ENCODE measurements at regions not wholly inside any gene's neighbourhood (a gene's known extent, or its start where the extent isn't known, plus 50 kb on each side); places are given as distances from the start of the nearest gene placed in this dataset.

- TF ChIP-seq, protein P1, sequence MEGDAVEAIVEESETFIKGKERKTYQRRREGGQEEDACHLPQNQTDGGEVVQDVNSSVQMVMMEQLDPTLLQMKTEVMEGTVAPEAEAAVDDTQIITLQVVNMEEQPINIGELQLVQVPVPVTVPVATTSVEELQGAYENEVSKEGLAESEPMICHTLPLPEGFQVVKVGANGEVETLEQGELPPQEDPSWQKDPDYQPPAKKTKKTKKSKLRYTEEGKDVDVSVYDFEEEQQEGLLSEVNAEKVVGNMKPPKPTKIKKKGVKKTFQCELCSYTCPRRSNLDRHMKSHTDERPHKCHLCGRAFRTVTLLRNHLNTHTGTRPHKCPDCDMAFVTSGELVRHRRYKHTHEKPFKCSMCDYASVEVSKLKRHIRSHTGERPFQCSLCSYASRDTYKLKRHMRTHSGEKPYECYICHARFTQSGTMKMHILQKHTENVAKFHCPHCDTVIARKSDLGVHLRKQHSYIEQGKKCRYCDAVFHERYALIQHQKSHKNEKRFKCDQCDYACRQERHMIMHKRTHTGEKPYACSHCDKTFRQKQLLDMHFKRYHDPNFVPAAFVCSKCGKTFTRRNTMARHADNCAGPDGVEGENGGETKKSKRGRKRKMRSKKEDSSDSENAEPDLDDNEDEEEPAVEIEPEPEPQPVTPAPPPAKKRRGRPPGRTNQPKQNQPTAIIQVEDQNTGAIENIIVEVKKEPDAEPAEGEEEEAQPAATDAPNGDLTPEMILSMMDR (IDR thresholded peaks at IDR 0.05; ENCODE audit: poor library complexity, severe bottlenecking), result no peak
- TF ChIP-seq SMC3 (conservative IDR thresholded peaks at IDR 0.05; ENCODE audit: poor library complexity) (no peak), POLR2AphosphoS5 (IDR thresholded peaks at IDR 0.05) (no peak), RAD21 (conservative IDR thresholded peaks at IDR 0.05) (no peak), TAF1 (IDR thresholded peaks at IDR 0.05; ENCODE audit: low read depth) (no peak), EP300 (conservative IDR thresholded peaks at IDR 0.05; ENCODE audit: poor library complexity, severe bottlenecking) (no peak), MXI1 (conservative IDR thresholded peaks at IDR 0.05; ENCODE audit: poor library complexity, severe bottlenecking) (no peak), EZH2 (IDR thresholded peaks at IDR 0.05; ENCODE audit: borderline replicate concordance, insufficient read depth, low read length, poor library complexity, severe bottlenecking) (no peak)
- TF ChIP-seq, protein P2, sequence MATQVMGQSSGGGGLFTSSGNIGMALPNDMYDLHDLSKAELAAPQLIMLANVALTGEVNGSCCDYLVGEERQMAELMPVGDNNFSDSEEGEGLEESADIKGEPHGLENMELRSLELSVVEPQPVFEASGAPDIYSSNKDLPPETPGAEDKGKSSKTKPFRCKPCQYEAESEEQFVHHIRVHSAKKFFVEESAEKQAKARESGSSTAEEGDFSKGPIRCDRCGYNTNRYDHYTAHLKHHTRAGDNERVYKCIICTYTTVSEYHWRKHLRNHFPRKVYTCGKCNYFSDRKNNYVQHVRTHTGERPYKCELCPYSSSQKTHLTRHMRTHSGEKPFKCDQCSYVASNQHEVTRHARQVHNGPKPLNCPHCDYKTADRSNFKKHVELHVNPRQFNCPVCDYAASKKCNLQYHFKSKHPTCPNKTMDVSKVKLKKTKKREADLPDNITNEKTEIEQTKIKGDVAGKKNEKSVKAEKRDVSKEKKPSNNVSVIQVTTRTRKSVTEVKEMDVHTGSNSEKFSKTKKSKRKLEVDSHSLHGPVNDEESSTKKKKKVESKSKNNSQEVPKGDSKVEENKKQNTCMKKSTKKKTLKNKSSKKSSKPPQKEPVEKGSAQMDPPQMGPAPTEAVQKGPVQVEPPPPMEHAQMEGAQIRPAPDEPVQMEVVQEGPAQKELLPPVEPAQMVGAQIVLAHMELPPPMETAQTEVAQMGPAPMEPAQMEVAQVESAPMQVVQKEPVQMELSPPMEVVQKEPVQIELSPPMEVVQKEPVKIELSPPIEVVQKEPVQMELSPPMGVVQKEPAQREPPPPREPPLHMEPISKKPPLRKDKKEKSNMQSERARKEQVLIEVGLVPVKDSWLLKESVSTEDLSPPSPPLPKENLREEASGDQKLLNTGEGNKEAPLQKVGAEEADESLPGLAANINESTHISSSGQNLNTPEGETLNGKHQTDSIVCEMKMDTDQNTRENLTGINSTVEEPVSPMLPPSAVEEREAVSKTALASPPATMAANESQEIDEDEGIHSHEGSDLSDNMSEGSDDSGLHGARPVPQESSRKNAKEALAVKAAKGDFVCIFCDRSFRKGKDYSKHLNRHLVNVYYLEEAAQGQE (IDR thresholded peaks at IDR 0.05; ENCODE audit: borderline replicate concordance), result no peak
Observed at GRCh38 chr4:16417198-16417597, 190.9 kb upstream of the TAPT1 start.
